HG03439 (cell line): ENCODE measurements at regions not wholly inside any gene's neighbourhood (a gene's known extent, or its start where the extent isn't known, plus 50 kb on each side); places are given as distances from the start of the nearest gene placed in this dataset.

Experiments
- ATAC-seq: cut with Tn5 transposase; IDR thresholded peaks from one replicate; pipeline ENCODE4 v1.9.1; 2021; ENCODE audit warnings: mild to moderate bottlenecking, moderate library complexity; ENCODE audit not compliant: unreplicated experiment

- ATAC-seq, result no peak
These were observed 303.0 kb upstream of the FOXF1 start for GRCh38 chr16:86207350-86207749.

GRCh38 chr16:86209202-86209601 lies 301.1 kb upstream of the FOXF1 start:
- ATAC-seq, result no peak

GRCh38 chr16:86210403-86211193 lies 299.7 kb upstream of the FOXF1 start:
- no peak for ATAC-seq

GRCh38 chr16:86211265-86211664 lies 299.1 kb upstream of the FOXF1 start:
- no peak for ATAC-seq

- ATAC-seq, result no peak
These were observed 298.5 kb upstream of the FOXF1 start for GRCh38 chr16:86211800-86212199.

GRCh38 chr16:86212706-86213436 lies 297.5 kb upstream of the FOXF1 start:
- no peak for ATAC-seq

GRCh38 chr16:86213437-86214205 lies 296.7 kb upstream of the FOXF1 start:
- ATAC-seq, result no peak

- no peak for ATAC-seq
These were observed 295.7 kb upstream of the FOXF1 start for GRCh38 chr16:86214326-86215232.

GRCh38 chr16:86215233-86215978 lies 294.9 kb upstream of the FOXF1 start:
- no peak for ATAC-seq

- ATAC-seq, result no peak
These were observed 294.2 kb upstream of the FOXF1 start for GRCh38 chr16:86215979-86216585.

GRCh38 chr16:86216591-86216990 lies 293.7 kb upstream of the FOXF1 start:
- no peak for ATAC-seq

- no peak for ATAC-seq
These were observed 293.1 kb upstream of the FOXF1 start for GRCh38 chr16:86217001-86217890.

GRCh38 chr16:86217891-86218270 lies 292.4 kb upstream of the FOXF1 start:
- ATAC-seq, result no peak

- no peak for ATAC-seq
These were observed 291.7 kb upstream of the FOXF1 start for GRCh38 chr16:86218479-86219170.

- no peak for ATAC-seq
These were observed 290.5 kb upstream of the FOXF1 start for GRCh38 chr16:86219655-86220445.

GRCh38 chr16:86220561-86220960 lies 289.8 kb upstream of the FOXF1 start:
- ATAC-seq, result no peak

- ATAC-seq, result no peak
These were observed 289.2 kb upstream of the FOXF1 start for GRCh38 chr16:86221085-86221484.
